ENCODE measurements at regions not wholly inside any gene's neighbourhood (a gene's known extent, or its start where the extent isn't known, plus 50 kb on each side); places are given as distances from the start of the nearest gene placed in this dataset.

GRCh38 chr4:43993196-43993902 is 455.3 kb downstream of the KCTD8 start:
- H3K79me2 ChIP-seq (ENCODE audit: control insufficient read depth, insufficient read depth, low read length): no peaks in the 10 kb centered on the region
- no peaks in the 10 kb centered on the region for H3K27me3 ChIP-seq (ENCODE audit: control insufficient read depth, insufficient read depth, low read length)
- no peak overlapping the region for H3K27ac ChIP-seq (ENCODE audit: insufficient read depth, low read length)
- H3K9me3 ChIP-seq (ENCODE audit: control insufficient read depth, insufficient read depth, low read depth, low read length): no peaks in the 10 kb centered on the region
- H4K20me1 ChIP-seq (ENCODE audit: control insufficient read depth, extremely low read depth, insufficient read depth, low read length): no peaks in the 10 kb centered on the region
- DNase-seq (ENCODE audit: low read depth in 2 of 2): no peak
- TF ChIP-seq CTCF (conservative IDR thresholded peaks at IDR 0.05 in 1 of 2, IDR thresholded peaks at IDR 0.05 in 1 of 2; ENCODE audit: low read depth in 1 of 2, low read length in 2 of 2) (no peak), EZH2 (IDR thresholded peaks at IDR 0.05; ENCODE audit: low read length, missing control alignments) (no peak)
- H3K4me1 ChIP-seq (ENCODE audit: control insufficient read depth, extremely low read depth, insufficient read depth, low read length): no peaks in the 10 kb centered on the region
- no peak overlapping the region for H3K4me3 ChIP-seq (replicated peaks in 1 of 4; ENCODE audit: control extremely low read depth in 1 of 4, insufficient read depth in 1 of 4, low read depth in 3 of 4, low read length in 4 of 4)
- H3K36me3 ChIP-seq (ENCODE audit: control insufficient read depth, insufficient read depth, low read length): no peaks in the 10 kb centered on the region
- no peak overlapping the region for H2AFZ ChIP-seq (ENCODE audit: low read length)
- no peak overlapping the region for H3K9ac ChIP-seq (ENCODE audit: insufficient read depth, low read length)
- no peak overlapping the region for H3K4me2 ChIP-seq (ENCODE audit: extremely low read depth, insufficient read depth, low read length)

DNA sequence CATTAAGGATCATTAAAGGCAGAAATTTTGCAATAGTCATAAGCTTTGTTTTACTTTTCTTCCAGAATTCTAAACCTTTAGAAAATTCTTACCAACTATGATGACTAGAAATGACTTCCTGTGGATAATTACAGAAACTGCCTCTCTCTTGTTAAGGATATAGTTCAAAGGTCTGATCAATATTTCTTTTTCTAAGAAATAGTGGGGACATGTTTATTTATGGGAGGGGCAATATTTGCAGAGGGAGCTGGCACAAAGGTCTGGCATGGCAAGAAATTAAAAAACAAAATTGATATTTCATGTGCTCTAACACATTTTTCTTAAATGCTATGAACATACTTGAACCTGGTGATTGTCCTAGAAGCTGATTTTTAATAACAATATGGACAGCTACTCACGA is 448.9 kb downstream of the KCTD8 start:
- H3K4me3 ChIP-seq (replicated peaks in 1 of 4; ENCODE audit: control extremely low read depth in 1 of 4, insufficient read depth in 1 of 4, low read depth in 3 of 4, low read length in 4 of 4): no peak overlapping the region
- H3K36me3 ChIP-seq (ENCODE audit: control insufficient read depth, insufficient read depth, low read length): no peaks in the 10 kb centered on the region
- H3K27me3 ChIP-seq (ENCODE audit: control insufficient read depth, insufficient read depth, low read length): no peaks in the 10 kb centered on the region
- no peak overlapping the region for H2AFZ ChIP-seq (ENCODE audit: low read length)
- H4K20me1 ChIP-seq (ENCODE audit: control insufficient read depth, extremely low read depth, insufficient read depth, low read length): no peaks in the 10 kb centered on the region
- H3K9me3 ChIP-seq (ENCODE audit: control insufficient read depth, insufficient read depth, low read depth, low read length): no peaks in the 10 kb centered on the region
- no peak overlapping the region for H3K9ac ChIP-seq (ENCODE audit: insufficient read depth, low read length)
- H3K79me2 ChIP-seq (ENCODE audit: control insufficient read depth, insufficient read depth, low read length): no peaks in the 10 kb centered on the region
- TF ChIP-seq CTCF (conservative IDR thresholded peaks at IDR 0.05 in 1 of 2, IDR thresholded peaks at IDR 0.05 in 1 of 2; ENCODE audit: low read depth in 1 of 2, low read length in 2 of 2) (no peak), EZH2 (IDR thresholded peaks at IDR 0.05; ENCODE audit: low read length, missing control alignments) (no peak)
- no peak overlapping the region for H3K27ac ChIP-seq (ENCODE audit: insufficient read depth, low read length)
- H3K4me1 ChIP-seq (ENCODE audit: control insufficient read depth, extremely low read depth, insufficient read depth, low read length): no peaks in the 10 kb centered on the region
- no peak overlapping the region for H3K4me2 ChIP-seq (ENCODE audit: extremely low read depth, insufficient read depth, low read length)
- no peak for DNase-seq (ENCODE audit: low read depth in 2 of 2)

GRCh38 chr4:44002368-44002767 is 446.2 kb downstream of the KCTD8 start:
- Histone ChIP-seq H3K36me3 (ENCODE audit: control insufficient read depth, insufficient read depth, low read length) (no peaks in the 10 kb centered on the region), H3K9me3 (ENCODE audit: control insufficient read depth, insufficient read depth, low read depth, low read length) (no peaks in the 10 kb centered on the region), H3K4me3 (replicated peaks in 1 of 4; ENCODE audit: control extremely low read depth in 1 of 4, insufficient read depth in 1 of 4, low read depth in 3 of 4, low read length in 4 of 4) (no peak overlapping the region), H3K27me3 (ENCODE audit: control insufficient read depth, insufficient read depth, low read length) (no peaks in the 10 kb centered on the region), H3K79me2 (ENCODE audit: control insufficient read depth, insufficient read depth, low read length) (no peaks in the 10 kb centered on the region), H3K9ac (ENCODE audit: insufficient read depth, low read length) (no peak overlapping the region), H3K27ac (ENCODE audit: insufficient read depth, low read length) (no peak overlapping the region), H4K20me1 (ENCODE audit: control insufficient read depth, extremely low read depth, insufficient read depth, low read length) (no peaks in the 10 kb centered on the region), H3K4me1 (ENCODE audit: control insufficient read depth, extremely low read depth, insufficient read depth, low read length) (no peaks in the 10 kb centered on the region), H2AFZ (ENCODE audit: low read length) (no peak overlapping the region), H3K4me2 (ENCODE audit: extremely low read depth, insufficient read depth, low read length) (no peak overlapping the region)
- no peak for DNase-seq (ENCODE audit: low read depth in 2 of 2)
- TF ChIP-seq CTCF (conservative IDR thresholded peaks at IDR 0.05 in 1 of 2, IDR thresholded peaks at IDR 0.05 in 1 of 2; ENCODE audit: low read depth in 1 of 2, low read length in 2 of 2): no peak
- no peak for TF ChIP-seq EZH2 (IDR thresholded peaks at IDR 0.05; ENCODE audit: low read length, missing control alignments)
